HT-29 (cell line): ENCODE measurements at regions not wholly inside any gene's neighbourhood (a gene's known extent, or its start where the extent isn't known, plus 50 kb on each side); places are given as distances from the start of the nearest gene placed in this dataset.
"Not testable (repeated sequence)": the region's sequence is repeated elsewhere in the genome, so short reads cannot be mapped to it uniquely, and the experiment has no call there.

ENCODE experiments used
- DNase-seq: peaks from one replicate; pipeline ENCODE4 v3.0.0-alpha.2; 2015; ENCODE audit warnings: low spot score

GRCh38 chr4:66931981-66932380, 613.3 kb downstream of the CENPC start:
- DNase-seq = not testable (repeated sequence)

DNA sequence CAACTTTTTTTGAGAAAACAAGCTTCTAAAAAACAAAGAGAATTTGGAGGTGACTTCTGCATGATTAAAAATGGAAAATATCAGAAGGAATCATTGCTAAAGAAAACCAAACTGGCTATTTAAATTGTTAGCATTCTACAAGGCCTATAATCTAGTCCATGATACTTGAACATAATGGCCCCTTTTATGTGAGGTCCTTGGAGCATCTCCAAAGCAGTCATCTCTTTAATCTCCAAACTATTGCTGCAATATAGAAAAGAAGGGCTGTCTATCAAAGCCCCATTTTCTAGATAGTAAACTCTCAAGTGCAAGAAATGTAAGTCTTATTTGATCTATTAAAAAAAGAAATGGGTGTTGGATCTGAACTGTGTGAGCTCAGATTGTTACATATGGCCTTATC, 615.1 kb downstream of the CENPC start:
- no peak for DNase-seq

DNA sequence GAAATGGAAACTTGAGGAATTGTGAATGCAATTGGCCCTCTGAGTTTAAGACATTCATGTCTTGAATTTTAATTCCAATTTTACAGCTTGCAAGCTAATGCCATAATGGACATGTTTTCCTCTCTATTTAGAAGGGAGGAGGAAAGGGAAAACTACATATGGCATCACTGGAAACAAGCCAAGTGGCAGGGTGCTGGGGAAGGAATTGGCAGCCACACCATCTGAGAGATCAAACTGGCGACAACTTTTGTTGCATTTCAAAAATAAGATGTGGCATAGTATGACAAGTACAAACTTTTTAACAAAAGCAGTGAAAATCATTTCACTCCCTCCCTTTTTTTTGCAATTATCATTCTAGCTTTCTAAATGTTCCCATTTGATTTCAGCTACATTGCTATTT, 615.6 kb downstream of the CENPC start:
- no peak for DNase-seq

DNA sequence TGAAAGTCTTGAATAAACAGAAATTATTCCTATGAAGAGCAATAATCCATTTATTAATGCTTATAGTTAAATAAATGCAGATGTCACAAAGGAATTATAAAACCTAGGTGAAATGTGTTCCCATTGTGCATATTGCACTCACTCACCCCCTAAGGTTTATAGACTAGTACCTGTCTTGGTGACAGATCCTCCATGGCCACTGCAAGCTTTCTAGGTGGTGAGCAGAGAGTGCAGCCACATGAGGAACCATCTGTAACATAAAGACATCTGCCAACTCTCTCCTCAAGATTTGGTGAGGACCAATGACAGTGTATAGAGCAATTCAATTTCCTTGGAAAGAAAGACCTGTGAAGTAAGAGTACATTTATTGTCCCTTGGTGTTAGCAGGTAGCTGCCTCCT, 616.4 kb downstream of the CENPC start:
- DNase-seq = not testable (repeated sequence)

DNA sequence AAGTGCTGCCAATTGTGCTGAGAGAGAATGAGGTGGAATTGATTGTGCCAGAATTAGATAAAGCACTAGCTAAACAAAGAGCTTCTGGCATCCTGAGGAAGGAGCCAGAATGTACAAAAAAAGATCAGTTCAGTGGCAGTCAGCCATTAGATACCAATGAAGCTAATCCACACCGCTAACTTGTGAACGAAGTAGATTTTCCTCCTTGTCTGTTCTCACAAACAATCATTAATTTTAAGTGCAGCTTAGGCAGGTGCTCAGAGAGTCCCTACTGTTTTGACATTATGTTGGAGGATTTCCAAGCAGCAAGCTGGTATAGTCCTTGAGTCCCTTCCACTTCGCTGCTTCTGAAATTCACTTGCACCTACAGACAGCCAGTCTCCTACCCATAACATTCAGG, 617.4 kb downstream of the CENPC start:
- no peak for DNase-seq

- no peak for DNase-seq
Observed at GRCh38 chr4:66926687-66927086, 618.6 kb downstream of the CENPC start.

DNA sequence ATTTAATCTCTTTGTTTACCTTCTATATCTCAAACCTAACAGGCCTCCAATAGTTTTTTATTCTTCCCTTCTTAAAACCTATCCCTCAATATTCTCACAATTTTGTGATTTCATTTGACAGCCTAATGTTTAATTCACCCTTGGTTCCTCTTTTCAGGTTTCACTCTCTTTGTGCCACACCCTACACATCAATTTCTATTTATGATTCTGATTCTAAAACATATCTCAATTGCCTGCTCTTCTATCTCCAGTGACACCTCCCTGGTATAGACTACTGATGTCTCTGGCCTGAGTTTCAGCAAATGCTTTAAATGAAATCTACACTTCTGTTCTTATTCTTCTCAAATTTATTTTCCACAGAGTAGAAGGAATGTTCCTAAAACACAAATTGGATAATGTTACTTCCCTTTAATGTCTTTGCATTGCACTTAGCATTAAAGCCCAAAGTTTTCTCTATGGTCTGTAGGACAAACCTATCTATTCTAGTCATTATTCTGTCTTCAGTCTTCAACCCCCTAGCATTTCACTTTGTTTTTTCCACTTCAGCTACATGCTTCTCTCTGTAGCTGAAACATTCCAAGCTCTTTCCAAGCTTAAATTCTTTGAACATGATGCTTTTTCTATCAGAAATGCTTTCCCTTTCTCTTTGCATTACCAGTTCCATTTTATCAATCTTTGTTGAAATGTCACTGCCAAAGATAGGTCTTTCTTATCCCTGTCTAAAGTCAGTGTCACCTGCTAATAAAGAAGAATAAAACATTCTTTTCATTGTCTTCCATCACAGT, 622.0 kb downstream of the CENPC start:
- no peak for DNase-seq

DNA sequence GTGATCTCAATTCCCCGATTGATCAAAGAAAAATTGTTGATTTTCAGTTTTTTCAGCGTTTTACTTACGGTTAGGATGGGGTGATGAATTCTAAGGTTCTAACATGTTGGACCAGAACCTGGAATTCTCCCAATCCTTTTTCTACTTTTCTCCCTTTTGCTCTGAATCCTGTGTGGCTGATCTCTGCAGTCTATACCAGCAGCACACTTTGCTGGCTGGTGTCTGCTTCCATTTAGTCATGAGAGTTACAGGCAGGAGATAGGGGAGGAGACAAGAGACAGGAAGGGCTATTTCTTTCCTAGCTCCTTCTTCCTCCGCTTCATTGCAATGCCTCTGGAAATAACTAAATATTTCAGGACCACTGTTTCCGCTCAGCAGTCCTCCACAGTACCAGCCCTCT, 623.9 kb downstream of the CENPC start:
- no peak for DNase-seq

- no peak for DNase-seq
Observed at GRCh38 chr4:66920514-66920913, 624.8 kb downstream of the CENPC start.

DNA sequence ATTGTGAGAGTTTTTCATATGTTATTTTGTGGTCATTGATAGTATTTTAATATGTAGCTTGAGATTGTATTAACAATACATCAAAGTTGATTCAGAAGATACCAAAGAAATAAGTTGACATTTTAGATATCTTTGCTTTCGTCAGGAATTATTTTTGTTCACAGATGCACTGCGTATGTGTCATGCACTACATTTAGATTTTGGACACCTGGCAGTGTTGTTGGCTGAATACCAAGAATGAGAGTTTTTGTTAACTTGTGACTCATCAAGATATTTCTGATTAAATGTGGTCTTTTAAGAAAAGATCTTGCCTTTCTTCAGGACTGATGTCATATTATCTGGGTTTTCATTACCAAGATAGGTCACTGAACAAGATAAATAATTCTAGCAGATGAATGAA, 633.4 kb downstream of the CENPC start:
- no peak for DNase-seq

- DNase-seq = no peak
Observed at GRCh38 chr4:66906314-66906713, 639.0 kb downstream of the CENPC start.

DNA sequence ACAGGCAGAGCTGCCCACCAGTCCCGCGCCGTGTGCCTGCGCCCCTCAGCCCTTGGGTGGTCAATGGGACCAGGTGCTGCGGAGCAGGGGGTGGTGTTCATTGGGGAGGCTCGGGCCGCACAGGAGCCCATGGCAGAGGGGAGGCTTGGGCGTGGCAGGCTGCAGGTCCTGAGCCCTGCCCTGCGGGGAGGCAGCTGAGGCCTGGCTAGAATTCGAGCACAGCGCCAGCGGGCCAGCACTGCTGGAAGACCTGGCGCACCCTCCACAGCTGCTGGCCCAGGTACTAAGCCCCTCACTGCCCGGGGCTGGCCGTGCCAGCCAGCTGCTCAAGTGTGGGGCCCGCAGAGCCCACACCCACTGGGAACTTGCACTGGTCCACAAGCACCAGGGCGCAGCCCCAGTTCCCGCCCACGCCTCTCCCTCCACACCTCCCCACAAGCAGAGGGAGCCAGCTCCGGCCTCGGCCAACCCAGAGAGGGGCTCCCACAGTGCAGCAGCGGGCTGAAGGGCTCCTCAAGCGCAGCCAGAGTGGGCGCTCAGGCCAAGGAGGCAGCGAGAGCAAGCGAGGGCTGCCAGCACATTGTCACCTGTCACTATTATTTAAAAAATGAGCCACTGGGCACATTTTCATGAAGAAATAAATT, 645.8 kb downstream of the CENPC start:
- DNase-seq = no peak

GRCh38 chr4:66893807-66894206, 651.5 kb downstream of the CENPC start:
- DNase-seq = no peak

DNA sequence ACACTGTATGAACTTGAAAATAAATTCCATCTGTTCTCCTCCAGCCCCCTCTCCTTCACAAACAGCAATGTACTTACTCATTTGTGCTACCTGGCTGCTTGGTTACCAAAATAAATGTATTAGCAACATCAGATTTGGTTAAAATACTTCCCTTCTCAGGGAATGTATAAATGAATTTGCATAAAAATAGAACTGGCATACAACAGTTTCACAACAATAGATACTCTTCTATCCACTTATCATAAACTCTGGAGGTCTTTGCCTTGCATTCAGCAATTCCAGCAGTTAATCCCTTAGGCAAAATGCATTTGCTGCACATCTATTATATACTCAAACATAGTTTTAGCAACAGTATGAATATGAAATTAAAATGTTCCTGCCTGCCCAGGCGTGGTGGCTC, 658.2 kb downstream of the CENPC start:
- DNase-seq = no peak

GRCh38 chr4:66885501-66886165, 659.7 kb downstream of the CENPC start:
- DNase-seq = no peak

DNA sequence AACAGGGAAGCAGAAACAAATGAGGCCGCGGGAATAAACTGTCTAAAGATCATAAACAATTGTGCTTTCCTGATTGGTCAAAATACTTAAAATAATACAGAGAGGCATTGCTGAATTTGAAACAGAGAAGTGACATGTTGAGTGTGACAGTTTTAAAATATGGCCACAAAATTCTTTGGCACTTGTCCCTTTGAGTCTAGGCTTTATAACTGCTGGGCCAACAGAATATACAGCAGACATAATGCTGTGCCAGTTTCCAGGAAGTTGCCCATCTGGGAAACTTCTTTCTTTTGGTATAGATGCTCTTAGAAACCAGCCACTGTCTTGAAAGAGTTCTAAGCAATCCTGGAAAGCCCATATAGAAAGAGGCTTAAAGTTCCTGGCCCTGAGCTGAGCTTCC, 668.4 kb downstream of the CENPC start:
- no peak for DNase-seq

DNA sequence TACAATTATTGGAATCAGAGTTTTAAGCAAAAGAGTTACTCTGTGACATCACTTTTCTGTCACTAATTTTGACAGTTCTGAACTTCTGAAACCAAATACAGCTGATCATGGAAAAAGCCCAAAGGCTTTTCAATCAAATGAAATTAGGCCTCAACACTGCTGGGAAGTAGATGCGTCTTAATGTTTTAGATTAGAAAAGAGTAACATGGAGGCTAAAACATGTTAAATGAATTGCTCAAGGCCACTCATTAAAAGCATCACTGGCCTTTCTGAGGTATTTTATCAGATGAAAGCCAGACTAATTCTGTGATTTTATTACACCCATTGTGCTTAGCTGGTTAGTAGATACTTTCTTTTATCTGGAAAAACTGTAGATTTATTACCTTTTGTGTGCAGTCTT, 672.6 kb downstream of the CENPC start:
- DNase-seq = no peak

GRCh38 chr4:66863481-66863880, 681.8 kb downstream of the CENPC start:
- DNase-seq = no peak

DNA sequence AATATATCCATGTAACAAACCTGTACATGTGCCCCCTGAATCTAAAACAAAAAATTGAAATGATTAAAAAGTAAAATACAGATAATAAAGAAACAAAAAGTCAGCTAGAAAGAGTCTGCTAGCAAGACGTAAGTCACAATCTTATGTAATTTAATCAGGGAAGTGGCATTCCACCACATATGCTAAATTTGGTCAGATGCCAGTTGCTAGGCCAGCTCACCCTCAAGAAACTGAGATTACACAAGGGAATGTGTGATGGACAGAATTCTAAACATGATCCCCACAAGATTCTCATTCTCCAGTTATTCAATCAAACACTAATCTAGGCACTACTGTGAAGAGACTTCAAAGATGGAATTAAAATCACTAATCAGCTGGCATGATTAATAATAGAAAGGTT, 689.3 kb downstream of the CENPC start:
- no peak for DNase-seq

GRCh38 chr4:66853845-66854244, 691.5 kb downstream of the CENPC start:
- no peak for DNase-seq

DNA sequence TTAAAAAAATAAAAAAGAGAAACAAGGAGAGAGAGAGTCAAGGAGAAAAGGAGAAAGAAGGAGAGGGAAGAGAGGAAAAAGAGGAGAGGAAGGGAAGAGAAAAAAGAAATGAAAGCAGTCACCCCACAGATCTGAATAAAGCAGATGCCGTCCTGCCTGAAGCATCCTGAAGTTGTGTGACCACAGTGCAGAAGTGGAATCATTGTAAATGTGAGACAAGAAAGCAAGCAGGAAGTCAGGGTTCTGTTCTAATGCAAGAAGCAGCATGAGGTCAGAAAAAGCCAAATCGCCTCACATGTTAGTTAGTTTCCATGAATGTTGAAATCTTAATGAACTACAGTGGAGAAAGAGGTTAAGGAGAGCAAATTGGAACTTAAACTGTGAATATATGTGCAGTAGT, 692.5 kb downstream of the CENPC start:
- DNase-seq = no peak

GRCh38 chr4:66849596-66849995, 695.7 kb downstream of the CENPC start:
- DNase-seq = no peak

GRCh38 chr4:66842724-66843088, 702.6 kb downstream of the CENPC start:
- no peak for DNase-seq
